ENCODE measurements at regions not wholly inside any gene's neighbourhood (a gene's known extent, or its start where the extent isn't known, plus 50 kb on each side); places are given as distances from the start of the nearest gene placed in this dataset.

DNA sequence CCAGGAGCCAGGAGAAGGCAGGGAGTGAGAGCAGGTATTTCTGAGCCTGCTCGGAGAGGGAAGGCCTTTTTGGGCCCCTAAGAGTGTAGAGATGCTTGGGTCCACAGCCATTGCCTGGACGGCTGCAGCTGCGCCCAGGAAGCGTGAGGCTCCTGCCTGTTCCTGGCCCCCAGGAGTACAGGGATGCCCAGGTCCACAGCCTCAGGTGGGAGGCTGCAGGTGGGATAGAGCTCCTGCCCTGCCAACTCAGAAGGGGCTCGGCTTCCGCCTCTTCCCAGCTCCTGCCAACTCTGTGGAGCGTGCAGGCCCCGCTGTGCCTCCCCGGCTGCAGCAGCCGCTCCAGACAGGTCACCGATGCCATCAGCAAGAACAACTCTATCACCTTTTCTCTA lies 351.0 kb upstream of the PCDH20 start:
- DNase-seq (ENCODE audit: low spot score), result no peak

DNA sequence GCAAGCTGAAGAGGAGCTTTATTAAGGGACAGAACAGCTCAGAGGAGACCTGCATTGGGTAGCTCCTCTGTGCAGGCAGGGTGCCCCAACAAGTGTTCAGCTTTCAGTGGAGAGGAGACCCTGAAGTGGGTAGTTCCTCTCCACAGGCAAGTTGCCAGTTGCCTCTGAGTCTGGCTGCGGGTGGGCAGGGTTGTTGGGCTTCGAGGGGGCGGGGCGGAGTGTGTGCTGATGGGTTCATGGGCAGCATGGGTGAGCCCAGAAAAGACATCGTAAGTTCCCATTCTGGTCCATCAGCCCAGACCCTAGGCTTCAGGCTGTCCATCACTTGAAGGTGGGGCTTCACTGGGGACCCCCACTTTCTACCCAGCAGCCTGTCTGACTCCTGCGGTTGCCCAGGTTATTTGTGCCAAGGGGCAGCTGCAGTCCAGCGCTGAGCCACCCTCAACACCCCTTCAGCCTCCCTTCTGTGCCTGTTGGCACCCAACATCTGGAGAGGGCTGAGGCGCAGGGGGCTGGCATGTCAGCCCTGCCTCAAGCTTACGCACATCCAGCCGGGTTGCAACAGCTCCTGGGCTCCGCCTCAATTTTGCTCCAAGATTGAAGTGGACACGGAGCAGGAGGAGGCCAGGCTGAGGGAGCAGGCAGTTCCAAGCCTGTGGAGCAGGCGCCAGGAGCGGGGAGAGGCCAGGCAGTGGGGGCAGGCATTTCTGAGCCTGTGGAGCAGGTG lies 350.5 kb upstream of the PCDH20 start:
- no peak for DNase-seq (ENCODE audit: low spot score)

DNA sequence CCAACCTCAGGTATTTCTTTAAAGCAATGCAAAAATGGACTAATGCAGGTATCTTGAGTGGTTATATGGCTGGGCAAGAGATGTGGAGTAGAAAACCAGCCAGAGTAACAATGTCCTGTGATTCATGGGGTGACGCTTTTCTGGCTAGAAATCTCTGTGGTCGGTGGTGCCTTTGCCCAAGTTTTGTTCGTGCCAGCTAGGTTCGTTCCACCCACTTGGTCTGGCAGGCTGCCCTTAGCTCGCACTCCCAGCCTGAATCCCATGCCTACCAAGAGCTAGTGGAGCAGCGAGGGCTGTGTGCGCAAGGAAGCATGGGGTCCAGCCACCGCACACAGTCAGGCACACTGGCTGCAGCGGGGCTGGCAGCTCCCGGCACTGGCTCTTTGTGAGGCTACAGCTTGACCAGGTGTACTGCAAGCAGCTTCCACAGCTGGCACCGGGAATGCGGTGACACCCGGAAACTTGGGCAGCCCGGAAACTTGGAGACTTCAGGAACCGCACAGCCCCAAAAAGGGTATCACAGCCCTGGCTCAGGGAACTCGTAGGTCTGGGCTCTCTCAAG lies 349.6 kb upstream of the PCDH20 start:
- no peak for DNase-seq (ENCODE audit: low spot score)

DNA sequence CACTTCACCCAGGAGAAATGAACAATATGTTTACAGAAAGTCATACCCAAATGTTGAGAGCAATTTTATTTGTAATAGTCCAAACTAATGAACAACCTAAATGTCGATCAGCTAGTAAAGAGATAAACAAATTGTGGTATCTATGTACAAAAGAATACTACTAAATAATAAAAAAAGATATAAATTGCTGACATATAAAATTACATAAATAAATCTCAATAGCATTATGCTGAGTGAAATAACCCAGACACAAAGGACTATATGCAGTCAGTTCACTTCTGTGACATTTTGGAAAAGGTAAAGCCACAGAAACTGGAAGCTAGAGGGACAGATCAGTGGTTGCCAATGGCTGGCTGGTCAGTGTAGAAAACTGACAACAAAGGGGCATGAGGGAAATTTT lies 346.0 kb upstream of the PCDH20 start:
- no peak for DNase-seq (ENCODE audit: low spot score)

DNA sequence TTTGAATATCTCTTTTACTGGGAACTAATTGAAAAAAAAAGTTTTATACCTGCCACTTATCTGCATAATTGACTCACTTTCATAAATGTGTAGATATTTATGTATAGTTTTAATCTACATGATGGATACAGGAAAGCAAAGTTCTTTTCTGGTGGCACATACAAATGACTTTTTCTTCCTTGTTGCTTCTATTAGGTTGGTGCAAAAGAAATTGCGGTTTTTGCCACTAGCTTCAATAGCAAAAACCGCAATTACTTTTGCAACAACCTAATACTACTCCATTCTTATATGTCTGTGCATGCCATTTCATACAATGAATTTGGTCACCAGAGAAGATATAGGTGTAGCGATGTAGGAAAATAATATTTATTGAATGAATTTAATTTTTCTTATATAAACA lies 344.5 kb upstream of the PCDH20 start:
- no peak for DNase-seq (ENCODE audit: low spot score)

DNA sequence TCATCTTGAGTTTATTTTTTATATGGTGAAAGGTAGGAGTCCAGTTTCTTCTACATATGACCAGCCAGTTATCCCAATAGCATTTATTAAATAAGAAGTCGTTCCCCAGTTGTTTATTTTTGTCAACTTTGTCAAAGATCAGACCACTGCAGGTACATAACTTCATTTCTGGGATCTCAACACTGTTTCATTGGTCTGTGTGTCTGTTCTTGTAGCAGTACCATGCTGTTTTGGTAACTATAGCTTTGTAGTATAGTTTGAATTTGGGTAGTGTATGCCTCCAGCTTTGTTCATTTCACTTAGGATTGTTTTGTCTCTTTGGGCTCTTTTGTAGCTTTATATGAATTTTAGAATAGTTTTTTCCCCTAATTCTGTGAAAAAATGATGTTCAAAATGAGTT lies 340.4 kb upstream of the PCDH20 start:
- no peak for DNase-seq (ENCODE audit: low spot score)

DNA sequence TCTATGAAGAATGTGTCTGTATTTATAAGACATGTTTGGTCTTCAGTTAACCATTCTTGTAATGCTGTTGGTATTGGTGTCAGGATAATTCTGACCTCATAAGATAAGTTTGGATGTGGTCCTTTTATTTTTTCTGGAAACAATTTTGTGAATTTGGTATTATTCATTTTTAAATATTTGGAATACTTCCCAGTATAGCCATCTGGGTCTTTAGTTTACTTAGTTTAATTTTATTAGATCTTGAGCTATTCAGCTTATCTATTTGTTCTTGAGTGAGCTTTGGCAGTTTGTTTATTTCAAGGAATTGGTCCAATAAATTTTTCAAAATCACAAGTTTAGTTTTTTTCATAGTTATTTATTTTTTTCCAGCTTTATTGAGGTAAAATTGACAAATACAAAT lies 335.4 kb upstream of the PCDH20 start:
- DNase-seq (ENCODE audit: low spot score), result no peak

DNA sequence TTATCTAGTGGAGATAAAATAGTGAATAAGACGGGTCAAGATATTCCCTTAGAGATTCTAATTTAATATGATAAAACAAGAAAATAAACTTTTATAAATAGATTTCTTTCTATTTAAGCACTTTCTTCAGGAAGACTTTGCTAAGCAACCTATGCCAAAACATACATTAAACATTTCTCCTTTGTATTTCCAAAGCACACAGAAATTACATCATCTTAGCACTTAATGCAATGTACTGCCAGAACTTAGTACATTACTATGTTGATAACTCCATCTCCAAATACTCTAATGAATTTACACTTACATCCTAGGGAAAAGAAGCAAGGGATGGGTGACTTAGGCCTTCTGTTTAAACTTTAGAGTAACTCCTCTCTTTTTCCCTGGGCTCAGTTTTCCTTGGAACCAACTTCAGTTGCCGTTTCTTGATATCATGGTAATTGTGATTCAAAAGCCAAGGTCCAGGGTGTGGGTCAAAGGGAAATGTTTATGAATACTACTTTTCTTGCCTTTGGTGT lies 322.6 kb upstream of the PCDH20 start:
- no peak for DNase-seq (ENCODE audit: low spot score)

DNA sequence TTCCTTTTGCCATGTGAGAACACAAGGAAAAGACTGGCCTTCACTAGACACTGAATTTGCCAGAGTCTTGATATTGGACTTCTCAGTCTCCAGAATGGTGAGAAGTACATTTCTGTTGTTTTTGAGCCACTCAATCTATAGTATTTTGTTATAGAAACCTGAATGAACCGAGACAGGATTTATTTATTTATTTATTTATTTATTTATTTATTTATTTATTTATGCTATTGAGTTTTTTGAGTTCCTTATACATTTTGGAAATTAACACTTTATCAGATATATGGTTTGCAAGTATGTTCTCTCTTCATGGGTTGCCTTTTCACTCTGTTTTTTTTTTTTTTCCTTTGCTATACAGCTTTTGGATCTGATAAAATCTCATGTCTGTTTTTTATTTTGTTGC lies 319.0 kb upstream of the PCDH20 start:
- no peak for DNase-seq (ENCODE audit: low spot score)

DNA sequence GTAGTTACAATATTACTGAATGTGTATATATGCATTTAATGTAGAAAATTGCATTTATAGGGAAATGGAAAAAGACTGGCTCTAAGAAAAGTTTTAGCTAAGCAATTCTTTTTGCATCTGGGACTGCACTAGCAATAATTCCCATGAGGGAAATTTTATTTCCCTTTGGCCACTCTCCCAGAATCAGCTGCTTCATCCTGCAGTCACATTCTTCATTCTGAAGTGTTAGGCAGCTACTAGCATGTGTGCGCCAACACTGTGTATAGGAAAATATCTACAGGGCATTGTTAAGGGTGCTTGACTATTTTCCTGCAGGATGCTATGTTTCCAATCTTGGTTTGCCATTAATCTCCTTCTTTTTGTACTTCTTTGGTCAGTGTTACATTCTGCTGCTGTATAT lies 312.8 kb upstream of the PCDH20 start:
- no peak for DNase-seq (ENCODE audit: low spot score)

DNA sequence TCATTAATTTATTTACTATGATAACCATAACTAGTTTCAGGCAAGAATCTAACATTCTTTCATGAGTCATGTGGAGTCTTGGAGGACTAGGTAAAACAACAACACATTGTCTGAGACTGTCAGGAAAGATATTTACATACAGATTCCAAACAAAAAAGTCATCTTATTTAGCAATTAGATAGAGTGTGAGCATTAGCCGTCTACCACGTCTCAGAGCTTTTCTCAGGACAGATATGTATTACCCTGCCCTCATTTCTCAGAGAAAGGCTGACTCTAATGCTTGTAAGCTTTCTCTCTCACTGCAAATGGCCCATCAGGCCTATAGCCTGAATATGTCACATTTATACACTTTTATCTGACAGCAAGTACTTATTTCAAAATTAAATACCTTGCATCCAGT lies 312.1 kb upstream of the PCDH20 start:
- no peak for DNase-seq (ENCODE audit: low spot score)

DNA sequence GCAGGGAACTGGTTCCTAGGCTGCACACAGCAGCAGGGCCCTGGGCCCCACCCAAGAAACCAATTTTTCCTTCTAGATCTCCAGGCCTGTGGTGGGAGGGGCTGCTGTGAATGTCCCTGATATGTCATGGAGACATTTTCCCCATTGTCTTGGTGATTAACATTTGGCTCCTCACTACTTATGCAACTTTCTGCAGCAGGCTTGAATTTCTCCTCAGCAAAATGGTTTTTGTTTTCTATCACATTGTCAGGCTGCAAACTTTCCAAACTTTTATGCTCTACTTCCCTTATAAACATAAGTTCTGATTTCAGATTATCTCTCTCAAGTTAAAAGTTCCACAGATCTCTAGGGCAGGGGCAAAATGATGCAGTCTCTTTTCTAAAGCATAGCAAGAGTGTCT lies 310.2 kb upstream of the PCDH20 start:
- no peak for DNase-seq (ENCODE audit: low spot score)

DNA sequence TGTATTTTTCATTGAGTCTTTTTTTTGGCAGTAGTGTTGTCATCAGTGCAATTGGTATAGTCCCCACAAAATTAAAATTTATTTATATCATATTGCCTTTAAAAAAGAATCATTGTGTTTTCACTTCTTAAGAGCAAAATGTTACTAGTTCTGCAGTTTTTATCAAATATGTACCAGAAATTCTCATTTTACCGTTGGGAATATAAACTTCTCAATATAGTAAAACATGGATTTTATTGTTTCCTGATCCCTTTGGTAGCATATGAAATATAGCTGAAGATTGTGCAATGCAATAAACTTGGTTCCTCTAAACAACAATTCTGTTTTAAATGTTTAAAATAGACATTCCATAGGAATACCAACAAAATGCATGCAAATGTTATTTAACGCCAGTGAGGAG lies 306.5 kb upstream of the PCDH20 start:
- DNase-seq (ENCODE audit: low spot score), result no peak

DNA sequence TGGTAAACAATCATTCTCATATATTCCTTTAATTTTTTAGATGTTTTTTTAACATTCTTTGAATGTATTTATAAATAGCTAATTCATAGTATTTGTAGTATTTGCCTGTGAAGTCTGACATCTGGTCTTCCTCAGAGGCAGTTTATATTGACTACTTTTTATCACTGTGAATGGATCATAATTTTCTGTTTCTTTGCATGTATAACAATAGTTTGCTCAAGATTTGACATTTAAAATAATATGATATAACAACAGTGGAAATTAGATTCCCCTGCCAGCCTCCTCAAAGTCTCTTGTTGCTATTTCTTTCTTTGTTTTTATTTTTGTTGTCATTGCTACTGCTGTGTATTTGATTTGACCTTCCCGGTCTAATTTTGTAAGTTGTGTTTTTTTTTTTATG lies 297.0 kb upstream of the PCDH20 start:
- DNase-seq (ENCODE audit: low spot score), result no peak

DNA sequence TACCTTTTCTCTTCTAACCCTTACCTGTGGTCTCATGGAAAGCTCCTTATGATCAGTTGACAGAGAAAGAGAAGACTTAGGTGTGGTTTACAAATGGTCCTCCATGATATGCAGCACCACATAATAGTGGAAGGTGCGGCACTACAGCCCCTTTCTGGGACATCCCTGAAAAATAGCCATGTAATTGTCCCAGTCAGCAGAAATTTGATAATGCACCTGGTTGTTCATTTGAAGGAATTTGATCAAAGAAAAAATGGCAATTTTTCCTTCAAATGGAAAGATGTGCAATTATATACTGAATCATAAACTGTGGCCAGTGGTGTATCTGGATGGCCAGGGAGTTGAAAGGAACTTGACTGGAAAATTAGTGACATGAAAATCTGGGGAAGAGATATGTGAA lies 293.6 kb upstream of the PCDH20 start:
- no peak for DNase-seq (ENCODE audit: low spot score)

DNA sequence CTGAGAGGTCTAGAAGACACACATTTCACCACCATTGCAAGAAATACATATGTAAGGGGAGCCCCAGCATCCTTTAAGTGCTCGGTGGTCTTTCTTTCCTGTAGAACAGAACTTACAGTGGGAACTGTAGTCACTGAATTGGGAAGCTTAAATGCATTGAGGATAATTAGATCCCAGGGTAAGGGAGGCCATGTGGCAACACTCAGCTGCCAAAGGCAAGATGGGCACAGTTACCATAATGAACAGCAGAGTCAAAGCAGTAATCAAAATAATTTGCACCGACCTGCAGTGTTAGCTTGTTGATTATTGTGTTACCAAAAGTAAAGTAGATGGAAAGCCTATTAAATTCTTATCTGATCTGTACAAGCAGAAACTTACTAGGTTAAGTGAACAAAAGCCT lies 291.2 kb upstream of the PCDH20 start:
- DNase-seq (ENCODE audit: low spot score), result no peak

DNA sequence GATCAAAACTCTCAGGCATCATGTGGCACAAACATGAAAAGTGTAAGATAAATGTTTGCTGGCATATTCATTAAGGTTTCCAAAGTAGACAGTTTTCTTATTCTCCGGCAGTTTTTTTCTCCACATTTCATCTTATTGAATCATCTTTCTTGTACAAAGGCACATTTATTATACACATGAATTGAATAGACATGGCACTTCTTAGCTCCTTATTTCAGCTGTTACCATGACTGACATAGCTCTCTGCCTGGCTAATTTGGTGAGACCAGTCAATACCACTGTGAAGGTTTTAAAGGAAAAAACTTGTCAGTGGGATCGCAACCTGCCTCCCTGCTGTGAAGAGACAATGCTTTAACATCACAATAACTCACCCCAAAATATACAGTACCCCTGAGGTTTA lies 285.0 kb upstream of the PCDH20 start:
- DNase-seq (ENCODE audit: low spot score), result no peak

DNA sequence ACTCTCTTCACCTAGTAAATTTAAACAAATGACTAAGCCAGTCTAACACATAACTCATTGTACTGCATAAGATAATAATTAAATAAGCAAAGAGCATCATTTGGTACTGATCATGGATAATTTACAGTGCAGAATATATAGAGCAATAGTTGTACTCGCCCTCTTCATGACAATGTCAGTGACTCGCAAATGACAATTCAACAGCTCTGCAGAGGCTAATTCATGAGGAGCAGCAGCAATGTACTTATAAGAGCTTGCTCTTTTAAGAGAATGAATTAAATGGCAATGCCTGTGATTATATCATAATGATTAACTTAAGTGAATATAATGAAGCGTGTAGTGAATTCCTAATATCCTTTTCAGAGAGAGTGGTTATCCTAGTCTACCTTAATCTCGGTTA lies 284.5 kb upstream of the PCDH20 start:
- no peak for DNase-seq (ENCODE audit: low spot score)

DNA sequence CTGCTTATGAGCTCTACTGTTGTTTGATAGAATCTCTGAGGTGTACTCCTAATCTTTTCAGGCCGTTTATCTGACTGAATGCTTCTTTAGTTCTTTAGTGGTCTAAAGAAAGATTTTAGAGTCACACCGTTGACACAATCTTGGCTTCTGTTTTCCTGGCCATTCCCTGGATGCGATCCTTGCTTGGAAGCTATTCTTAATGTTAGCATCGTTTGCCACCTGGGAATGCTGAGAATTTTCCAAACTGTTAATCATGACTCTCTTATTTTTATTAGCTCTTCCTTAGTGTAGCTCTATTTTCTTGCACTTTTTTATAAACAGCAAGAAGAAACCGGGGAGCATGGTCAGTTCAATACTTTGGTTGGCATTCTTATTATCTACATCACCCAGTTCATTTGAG lies 281.0 kb upstream of the PCDH20 start:
- no peak for DNase-seq (ENCODE audit: low spot score)

DNA sequence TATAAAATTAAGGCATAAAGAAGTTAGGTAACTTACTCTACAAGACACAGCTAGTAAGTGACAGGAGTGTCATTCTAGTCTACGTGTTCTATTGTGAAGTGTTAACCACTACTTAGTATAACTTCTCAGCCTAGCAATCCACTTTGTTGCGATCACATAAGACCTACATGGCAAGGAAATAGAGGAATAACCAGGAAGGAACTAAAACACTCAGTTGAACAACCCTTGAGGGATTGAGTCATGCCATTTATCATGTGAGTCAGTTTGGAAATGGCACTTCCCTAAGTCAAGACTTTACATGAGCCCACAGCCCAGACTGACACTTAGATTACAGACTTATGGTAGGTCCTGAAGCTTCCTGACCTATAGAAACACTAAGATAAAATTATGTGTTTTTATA lies 279.5 kb upstream of the PCDH20 start:
- DNase-seq (ENCODE audit: low spot score), result no peak

DNA sequence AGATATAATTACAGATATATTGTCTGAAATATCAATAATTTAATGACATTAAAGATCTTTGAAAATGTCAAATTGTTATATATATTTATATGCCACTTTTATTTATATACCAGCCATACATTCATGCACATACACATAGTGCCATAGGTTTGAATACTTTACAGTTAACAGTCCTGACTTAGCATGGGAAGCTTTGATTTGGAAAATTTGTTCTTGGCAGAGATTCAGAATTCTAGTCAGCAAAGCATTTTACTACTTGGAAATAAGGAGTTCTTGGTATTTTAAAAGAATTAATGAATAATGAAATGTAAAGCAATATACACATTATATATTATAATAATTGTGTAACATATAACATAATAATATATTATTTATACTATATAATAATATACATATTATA lies 277.0 kb upstream of the PCDH20 start:
- DNase-seq (ENCODE audit: low spot score), result no peak

DNA sequence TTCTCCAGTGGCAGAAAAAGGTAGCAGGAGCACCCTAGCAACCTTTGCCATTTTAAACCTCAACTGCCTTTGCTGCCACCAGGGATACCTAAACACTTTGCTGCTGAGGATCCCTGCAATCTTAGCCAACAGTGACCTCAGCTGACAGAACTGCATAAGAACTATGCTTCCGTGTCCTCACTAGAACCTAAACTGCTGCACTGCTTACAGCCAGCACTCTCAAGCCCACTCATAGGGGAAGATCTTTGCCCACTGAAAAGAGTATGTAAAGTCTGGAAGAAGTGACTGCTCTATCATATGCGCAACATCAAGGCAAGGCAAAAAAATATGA lies 270.0 kb upstream of the PCDH20 start:
- no peak for DNase-seq (ENCODE audit: low spot score)

DNA sequence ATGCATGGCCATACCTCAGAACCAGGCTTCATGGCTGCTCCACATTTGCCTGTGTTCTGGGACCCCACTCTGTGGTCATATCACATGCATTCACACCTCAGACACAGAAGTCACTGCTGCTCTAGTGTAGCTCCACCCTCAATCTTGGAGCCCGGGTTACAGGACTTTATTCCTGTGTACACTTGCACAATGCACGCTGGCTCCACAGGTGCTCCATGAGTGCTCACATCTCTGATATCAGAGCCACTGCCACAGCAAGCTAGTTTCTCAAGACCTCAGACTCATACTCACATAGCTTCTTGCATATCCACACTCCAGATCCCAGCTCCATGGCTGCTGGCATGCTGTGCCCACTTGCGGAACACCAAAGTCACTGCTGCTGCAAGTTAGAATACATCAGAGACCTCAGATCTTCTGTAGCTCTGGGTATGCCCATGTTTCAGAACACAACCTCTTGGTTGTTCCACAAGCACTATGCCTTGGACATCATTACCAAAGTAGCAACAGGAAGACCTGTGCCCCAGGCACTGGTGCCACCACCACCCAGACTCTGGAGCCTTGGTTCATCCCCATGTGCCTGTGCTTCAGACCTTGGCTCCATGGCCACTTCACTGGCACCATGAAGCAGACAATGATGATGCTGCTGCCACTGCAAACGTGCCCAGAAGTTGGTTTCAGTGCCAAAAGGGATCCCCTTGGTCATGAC lies 269.5 kb upstream of the PCDH20 start:
- DNase-seq (ENCODE audit: low spot score), result no peak

DNA sequence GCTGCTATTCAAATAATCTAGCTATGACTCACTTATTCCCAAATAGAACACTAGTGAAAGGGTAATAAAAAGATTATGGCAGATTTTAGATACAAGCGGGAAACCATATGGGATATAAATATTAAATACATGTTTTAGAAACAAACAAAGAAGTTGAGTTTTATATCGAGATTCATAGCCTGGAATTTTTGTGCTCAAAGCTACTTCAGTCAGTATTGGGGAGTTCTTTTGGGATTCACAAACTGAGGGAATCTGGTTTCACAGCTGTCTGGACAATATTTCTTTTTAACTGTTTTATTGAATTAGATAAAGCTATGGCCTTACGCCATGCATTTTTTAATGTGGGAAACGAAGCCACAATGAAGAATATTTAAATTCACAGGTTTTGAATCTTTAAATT lies 257.1 kb upstream of the PCDH20 start:
- no peak for DNase-seq (ENCODE audit: low spot score)

All from activated CD4-positive, alpha-beta T cell treated with anti-CD3 and anti-CD28 coated beads, Interleukin-2, Interleukin-4, amounts not matched to agents 100 ng/mL and 50 ng/mL, durations not matched to agents 16 hours and 8 hours (primary cell).